Fibroblast of villous mesenchyme (primary cell): ENCODE measurements at regions not wholly inside any gene's neighbourhood (a gene's known extent, or its start where the extent isn't known, plus 50 kb on each side); places are given as distances from the start of the nearest gene placed in this dataset.

Experiments used
- DNase-seq: peaks from one replicate; pipeline ENCODE4 v3.0.0-alpha.2; 2010; ENCODE audit warnings: low read depth
- H3K4me3 ChIP-seq: 2 replicates; pipeline ENCODE4 v1.5.1; 2011; ENCODE audit warnings: low read depth, mild to moderate bottlenecking, low read length
- TF ChIP-seq, protein P1 (sequence below): IDR thresholded peaks from 2 replicates; pipeline ENCODE4 v1.5.1; 2012; ENCODE audit warnings: low read depth, mild to moderate bottlenecking, low read length; ENCODE audit not compliant: insufficient read depth

DNA sequence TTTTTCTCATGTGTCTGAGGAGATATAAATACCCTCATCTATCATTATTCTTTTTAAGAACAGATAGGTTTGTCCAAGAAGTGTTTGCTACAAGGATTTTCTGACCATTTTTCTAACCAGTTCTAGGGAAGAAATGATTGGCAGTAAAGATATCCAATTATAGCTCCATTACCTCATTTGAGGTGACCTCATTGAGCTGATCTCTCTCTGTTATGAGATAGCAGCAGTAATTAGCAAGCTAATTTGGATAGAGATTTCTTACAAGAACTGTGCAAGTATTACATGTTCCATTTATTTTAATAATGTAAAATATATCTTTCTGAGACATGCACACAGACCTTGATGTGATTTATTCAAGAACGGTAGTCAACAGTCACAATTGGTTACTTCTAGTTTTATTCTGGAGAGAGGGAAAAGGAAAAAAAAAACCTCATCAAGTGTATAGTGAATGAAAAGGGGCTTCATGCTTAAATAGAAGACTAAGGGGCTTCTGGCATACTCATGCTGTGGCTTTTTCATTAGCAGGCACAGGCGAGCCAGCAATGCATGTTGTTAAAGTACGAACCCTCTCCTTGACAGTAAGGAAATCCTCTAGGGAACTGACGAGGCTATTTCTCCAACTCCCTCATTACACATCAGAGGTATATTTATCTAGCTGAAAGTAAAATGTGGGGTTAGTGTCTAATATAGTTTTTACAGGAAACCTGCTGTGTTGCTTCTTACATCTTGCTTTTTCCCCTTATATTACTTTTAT lies 127.3 kb downstream of the NUDT12 start:
- TF ChIP-seq, protein P1, sequence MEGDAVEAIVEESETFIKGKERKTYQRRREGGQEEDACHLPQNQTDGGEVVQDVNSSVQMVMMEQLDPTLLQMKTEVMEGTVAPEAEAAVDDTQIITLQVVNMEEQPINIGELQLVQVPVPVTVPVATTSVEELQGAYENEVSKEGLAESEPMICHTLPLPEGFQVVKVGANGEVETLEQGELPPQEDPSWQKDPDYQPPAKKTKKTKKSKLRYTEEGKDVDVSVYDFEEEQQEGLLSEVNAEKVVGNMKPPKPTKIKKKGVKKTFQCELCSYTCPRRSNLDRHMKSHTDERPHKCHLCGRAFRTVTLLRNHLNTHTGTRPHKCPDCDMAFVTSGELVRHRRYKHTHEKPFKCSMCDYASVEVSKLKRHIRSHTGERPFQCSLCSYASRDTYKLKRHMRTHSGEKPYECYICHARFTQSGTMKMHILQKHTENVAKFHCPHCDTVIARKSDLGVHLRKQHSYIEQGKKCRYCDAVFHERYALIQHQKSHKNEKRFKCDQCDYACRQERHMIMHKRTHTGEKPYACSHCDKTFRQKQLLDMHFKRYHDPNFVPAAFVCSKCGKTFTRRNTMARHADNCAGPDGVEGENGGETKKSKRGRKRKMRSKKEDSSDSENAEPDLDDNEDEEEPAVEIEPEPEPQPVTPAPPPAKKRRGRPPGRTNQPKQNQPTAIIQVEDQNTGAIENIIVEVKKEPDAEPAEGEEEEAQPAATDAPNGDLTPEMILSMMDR, result no peak
- no peak overlapping the region for H3K4me3 ChIP-seq
- no peak for DNase-seq

DNA sequence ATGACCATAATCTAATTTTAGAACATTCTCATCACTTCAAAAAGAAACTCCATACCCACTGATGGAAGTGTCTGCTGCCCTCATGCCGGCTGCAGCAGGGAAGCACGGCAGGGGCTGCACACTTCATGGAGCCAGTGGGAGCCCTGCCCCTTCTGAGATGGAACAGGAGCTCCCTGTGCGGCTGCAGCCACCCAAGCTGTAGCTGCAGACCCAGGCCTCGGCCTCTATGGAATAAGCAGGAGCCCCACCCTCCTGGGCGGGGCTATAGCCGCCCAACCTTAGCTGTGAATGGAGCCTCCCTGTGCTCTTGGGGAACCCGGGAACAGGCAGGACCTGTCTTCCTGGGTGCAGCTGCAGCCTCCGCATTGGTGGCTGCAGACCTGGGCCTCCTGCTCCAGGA lies 128.5 kb downstream of the NUDT12 start:
- no peak overlapping the region for H3K4me3 ChIP-seq
- no peak for DNase-seq
- TF ChIP-seq, protein P1, result no peak

DNA sequence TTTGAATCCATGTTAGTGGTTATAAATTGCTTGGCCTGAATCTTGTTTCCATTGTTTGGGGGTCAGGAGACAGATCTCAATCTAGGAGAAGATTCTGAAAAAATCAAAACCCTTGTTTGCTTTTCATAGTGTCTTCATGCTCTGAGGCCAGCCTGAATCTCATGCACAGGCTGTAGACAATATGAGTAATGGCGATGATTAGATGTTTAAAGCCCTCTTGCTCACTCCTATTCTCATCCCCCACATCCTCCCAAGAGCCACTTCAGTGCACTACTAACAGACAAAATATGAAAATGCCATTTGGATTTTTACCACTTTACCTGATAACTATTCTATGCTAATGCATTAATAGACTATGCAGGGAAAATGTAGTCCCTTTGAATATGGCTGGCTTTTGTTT lies 129.4 kb downstream of the NUDT12 start:
- no peak for DNase-seq
- TF ChIP-seq, protein P1, result no peak
- H3K4me3 ChIP-seq, result no peak overlapping the region

DNA sequence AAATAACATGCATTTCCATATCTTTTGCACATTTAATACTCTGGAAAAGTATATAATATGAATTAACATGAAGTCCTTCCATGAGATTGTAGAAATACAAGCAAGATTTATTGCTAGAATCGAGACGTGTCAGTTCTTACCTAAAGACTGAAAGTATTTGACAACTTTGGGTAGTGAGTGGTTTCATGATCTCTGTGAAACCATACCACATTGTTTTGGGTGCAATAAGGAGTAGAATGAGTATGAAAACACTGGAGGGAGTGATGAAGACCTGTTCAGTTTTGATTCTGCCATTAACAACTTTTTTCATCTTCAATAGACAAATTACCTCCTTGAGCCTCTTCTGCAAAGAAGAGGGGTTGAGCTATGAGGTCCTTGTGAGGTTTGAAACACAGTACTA lies 133.7 kb downstream of the NUDT12 start:
- TF ChIP-seq, protein P1, result no peak
- DNase-seq, result no peak
- no peak overlapping the region for H3K4me3 ChIP-seq

DNA sequence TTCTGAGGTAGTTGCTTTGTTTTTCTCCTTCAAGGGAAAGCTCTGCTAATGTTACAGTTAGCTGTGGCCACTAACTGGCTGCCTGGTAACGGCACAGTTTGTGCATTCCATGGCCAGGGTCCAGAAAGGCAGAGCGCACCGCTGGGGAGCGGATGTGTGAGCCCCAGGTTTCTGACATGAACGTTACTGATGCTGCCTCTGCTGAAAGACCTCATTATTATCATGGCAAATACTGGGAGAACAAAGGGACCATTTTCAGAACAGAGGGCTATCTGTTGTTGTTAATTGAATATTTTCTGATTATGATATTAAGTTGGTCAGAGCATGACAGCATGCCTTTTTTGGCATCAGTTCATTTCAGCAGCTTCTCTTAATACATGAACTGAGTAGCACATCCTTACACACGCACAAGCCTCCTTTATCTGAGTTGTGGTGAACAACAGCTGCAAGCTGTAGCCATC lies 134.1 kb downstream of the NUDT12 start:
- no peak for DNase-seq
- H3K4me3 ChIP-seq, result no peak overlapping the region
- TF ChIP-seq, protein P1, result no peak

DNA sequence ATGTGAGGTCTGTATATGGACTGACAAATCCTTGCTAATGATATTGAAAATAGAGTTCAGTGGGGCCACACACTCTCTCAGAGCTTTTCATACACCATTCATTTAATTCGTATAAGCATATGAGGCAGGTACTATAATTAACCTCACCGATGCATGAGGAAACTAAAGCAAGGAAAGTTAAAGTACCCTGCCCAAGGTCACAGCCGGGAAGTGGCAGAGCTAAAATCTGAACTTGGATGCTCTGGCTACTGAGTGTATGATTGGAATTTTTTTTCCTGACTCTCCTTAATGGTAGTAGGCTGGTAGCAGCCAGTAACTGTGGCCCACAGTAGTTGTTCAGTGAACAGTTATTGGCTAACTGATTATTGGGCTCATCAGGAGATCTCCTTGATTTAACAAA lies 135.3 kb downstream of the NUDT12 start:
- TF ChIP-seq, protein P1, result no peak
- no peak for DNase-seq
- no peak overlapping the region for H3K4me3 ChIP-seq
